RWPE2 (cell line): ENCODE measurements at regions not wholly inside any gene's neighbourhood (a gene's known extent, or its start where the extent isn't known, plus 50 kb on each side); places are given as distances from the start of the nearest gene placed in this dataset.

Source experiments
- ATAC-seq: fragments of 200-7000 bp; cut with Tn5 transposase; 3 replicates; pipeline ENCODE4 v1.9.1; 2021; ENCODE audit warnings: low read depth
- DNase-seq: peaks from one replicate; pipeline ENCODE4 v3.0.0-alpha.2; 2020; ENCODE audit warnings: low spot score
- H3K27ac ChIP-seq: fragments of 450-650 bp; 2 replicates; pipeline ENCODE4 v1.5.1; 2017; ENCODE audit warnings: mild to moderate bottlenecking; ENCODE audit not compliant: poor library complexity, severe bottlenecking
- H3K27me3 ChIP-seq: fragments of 250-450 bp; sonication (Bioruptor Pico); 2 replicates; pipeline ENCODE4 v1.5.1; 2021; ENCODE audit warnings: mild to moderate bottlenecking, moderate library complexity; ENCODE audit not compliant: insufficient read depth, poor library complexity, severe bottlenecking
- H3K36me3 ChIP-seq: fragments of 250-450 bp; sonication (Bioruptor Pico); 2 replicates; pipeline ENCODE4 v1.5.1; 2020; ENCODE audit warnings: low read depth, mild to moderate bottlenecking, moderate library complexity
- H3K4me1 ChIP-seq: fragments of 250-450 bp; sonication (Bioruptor Pico); 2 replicates; pipeline ENCODE4 v1.5.1; 2021; ENCODE audit warnings: mild to moderate bottlenecking, moderate library complexity; ENCODE audit not compliant: insufficient read depth, poor library complexity, severe bottlenecking
- H3K4me3 ChIP-seq: fragments of 250-450 bp; sonication (Bioruptor Pico); 2 replicates; pipeline ENCODE4 v1.5.1; 2021; ENCODE audit warnings: mild to moderate bottlenecking, moderate library complexity; ENCODE audit not compliant: severe bottlenecking
- H3K9me3 ChIP-seq: fragments of 250-450 bp; sonication (Bioruptor Pico); 2 replicates; pipeline ENCODE4 v1.5.1; 2021; ENCODE audit warnings: mild to moderate bottlenecking, moderate library complexity; ENCODE audit not compliant: severe bottlenecking
- TF ChIP-seq, protein P1 (sequence below): fragments of 450-650 bp; IDR thresholded peaks from one replicate; pipeline ENCODE4 v1.5.1; 2017; ENCODE audit warnings: mild to moderate bottlenecking, moderate library complexity; ENCODE audit not compliant: poor library complexity, severe bottlenecking

DNA sequence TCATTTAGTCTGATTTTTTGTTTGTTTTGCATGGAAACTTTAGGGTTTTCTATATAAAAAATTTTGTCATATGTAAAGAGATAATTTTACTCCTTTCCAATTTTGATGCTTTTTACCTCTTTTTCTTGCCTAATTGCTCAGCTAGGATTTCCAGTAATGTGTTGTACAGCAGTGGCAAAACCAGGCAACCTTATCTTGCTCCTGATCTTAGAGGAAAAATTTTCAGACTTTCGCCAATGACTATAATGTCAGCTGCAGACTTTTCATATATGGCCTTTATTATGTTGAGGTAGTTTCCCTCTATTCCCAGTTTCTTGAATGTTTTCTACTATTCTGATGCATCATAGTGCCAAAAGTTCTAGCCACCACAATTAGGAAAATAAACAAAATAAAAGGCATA is 126.3 kb downstream of the ALOX5 start:
- H3K9me3 ChIP-seq = peaks cover 5% of the 10 kb centered on the region
- no peak for DNase-seq
- TF ChIP-seq, protein P1, sequence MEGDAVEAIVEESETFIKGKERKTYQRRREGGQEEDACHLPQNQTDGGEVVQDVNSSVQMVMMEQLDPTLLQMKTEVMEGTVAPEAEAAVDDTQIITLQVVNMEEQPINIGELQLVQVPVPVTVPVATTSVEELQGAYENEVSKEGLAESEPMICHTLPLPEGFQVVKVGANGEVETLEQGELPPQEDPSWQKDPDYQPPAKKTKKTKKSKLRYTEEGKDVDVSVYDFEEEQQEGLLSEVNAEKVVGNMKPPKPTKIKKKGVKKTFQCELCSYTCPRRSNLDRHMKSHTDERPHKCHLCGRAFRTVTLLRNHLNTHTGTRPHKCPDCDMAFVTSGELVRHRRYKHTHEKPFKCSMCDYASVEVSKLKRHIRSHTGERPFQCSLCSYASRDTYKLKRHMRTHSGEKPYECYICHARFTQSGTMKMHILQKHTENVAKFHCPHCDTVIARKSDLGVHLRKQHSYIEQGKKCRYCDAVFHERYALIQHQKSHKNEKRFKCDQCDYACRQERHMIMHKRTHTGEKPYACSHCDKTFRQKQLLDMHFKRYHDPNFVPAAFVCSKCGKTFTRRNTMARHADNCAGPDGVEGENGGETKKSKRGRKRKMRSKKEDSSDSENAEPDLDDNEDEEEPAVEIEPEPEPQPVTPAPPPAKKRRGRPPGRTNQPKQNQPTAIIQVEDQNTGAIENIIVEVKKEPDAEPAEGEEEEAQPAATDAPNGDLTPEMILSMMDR = no peak
- H3K27me3 ChIP-seq = peaks cover 3% of the 10 kb centered on the region
- no peak overlapping the region for H3K4me3 ChIP-seq
- H3K27ac ChIP-seq = no peak overlapping the region
- H3K36me3 ChIP-seq = no peaks in the 10 kb centered on the region
- no peaks in the 10 kb centered on the region for H3K4me1 ChIP-seq
- no peak for ATAC-seq

DNA sequence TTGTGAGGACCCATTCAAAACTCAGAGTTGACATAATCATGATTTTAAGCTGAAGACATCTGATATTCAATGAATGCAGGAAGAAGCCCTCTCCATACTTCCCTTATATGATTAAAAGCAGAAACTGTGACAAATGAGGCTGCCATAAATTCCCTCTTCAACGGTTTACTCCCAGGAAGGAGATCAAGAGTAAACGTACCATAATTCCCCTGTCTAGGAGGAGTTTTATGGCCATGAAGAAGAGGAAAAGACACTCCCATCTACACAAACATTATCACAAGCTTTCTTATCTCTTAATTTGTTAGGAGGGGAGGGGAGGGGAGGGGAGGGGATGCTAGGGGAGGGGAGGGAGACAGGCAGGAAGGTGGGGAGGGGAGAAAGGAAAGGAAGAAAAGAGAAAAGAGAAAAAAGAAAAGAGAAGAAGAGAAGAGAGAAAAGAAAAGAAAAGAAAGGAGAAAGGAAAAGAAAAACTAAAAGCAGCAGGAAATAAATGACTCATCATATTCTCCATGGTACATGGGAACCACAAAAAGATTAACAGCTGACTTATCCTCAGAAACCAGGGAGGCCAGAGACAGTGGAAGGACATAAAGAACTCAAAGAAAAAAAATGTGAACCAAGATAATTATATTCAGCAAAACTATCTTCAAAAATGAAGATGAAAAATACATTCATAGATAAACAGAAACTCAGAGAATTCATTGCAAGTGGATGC is 121.6 kb downstream of the ALOX5 start:
- H3K4me3 ChIP-seq = no peak overlapping the region
- ATAC-seq = no peak
- H3K36me3 ChIP-seq = no peaks in the 10 kb centered on the region
- H3K27ac ChIP-seq = no peak overlapping the region
- no peaks in the 10 kb centered on the region for H3K27me3 ChIP-seq
- DNase-seq = no peak
- no peaks in the 10 kb centered on the region for H3K4me1 ChIP-seq
- TF ChIP-seq, protein P1 = no peak
- peaks cover 5% of the 10 kb centered on the region for H3K9me3 ChIP-seq
